ENCODE measurements at regions not wholly inside any gene's neighbourhood (a gene's known extent, or its start where the extent isn't known, plus 50 kb on each side); places are given as distances from the start of the nearest gene placed in this dataset.

- ATAC-seq = no peak
- Histone ChIP-seq H3K27ac (no peak overlapping the region), H3K27me3 (ENCODE audit: low read depth) (no peaks in the 10 kb centered on the region), H3K9me3 (no peaks in the 10 kb centered on the region), H3K4me1 (peaks cover 20% of the 10 kb centered on the region), H3K4me3 (no peak overlapping the region), H3K36me3 (no peaks in the 10 kb centered on the region)
- intact Hi-C loops (cut with DNase I) = no loop called here
- TF ChIP-seq, protein P1, sequence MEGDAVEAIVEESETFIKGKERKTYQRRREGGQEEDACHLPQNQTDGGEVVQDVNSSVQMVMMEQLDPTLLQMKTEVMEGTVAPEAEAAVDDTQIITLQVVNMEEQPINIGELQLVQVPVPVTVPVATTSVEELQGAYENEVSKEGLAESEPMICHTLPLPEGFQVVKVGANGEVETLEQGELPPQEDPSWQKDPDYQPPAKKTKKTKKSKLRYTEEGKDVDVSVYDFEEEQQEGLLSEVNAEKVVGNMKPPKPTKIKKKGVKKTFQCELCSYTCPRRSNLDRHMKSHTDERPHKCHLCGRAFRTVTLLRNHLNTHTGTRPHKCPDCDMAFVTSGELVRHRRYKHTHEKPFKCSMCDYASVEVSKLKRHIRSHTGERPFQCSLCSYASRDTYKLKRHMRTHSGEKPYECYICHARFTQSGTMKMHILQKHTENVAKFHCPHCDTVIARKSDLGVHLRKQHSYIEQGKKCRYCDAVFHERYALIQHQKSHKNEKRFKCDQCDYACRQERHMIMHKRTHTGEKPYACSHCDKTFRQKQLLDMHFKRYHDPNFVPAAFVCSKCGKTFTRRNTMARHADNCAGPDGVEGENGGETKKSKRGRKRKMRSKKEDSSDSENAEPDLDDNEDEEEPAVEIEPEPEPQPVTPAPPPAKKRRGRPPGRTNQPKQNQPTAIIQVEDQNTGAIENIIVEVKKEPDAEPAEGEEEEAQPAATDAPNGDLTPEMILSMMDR (IDR thresholded peaks at IDR 0.05) = no peak
- DNase-seq = no peak
Observed at GRCh38 chr1:65694933-65695332, 97.8 kb upstream of the PDE4B start.

DNA sequence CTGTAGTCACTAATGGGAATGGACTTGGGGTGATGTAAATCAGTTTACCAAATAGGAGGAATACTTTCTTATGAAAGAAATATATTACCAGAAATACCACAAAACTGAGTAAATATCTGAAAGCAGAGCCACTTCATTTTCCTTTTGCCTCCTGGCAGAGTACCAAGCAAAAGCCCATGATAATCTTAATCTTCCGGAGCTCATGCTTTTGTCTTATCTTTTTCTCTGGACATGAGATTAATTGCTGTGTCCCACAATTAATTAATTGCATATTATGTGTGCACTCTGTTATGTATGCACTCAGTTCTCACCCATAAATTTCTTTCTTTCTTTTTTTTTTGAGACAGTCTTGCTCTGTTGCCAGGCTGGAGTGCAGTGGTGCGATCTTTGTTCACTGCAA is 94.1 kb upstream of the PDE4B start:
- DNase-seq (no peak), ATAC-seq (no peak)
- no peak overlapping the region for H3K4me3 ChIP-seq
- TF ChIP-seq, protein P1 (IDR thresholded peaks at IDR 0.05) = no peak
- H3K9me3 ChIP-seq = no peaks in the 10 kb centered on the region
- no peak overlapping the region for H3K27ac ChIP-seq
- no peaks in the 10 kb centered on the region for H3K4me1 ChIP-seq
- intact Hi-C loops (cut with DNase I) = no loop called here
- H3K36me3 ChIP-seq = no peaks in the 10 kb centered on the region
- no peaks in the 10 kb centered on the region for H3K27me3 ChIP-seq (ENCODE audit: low read depth)

- H3K27ac ChIP-seq = no peak overlapping the region
- no peaks in the 10 kb centered on the region for H3K9me3 ChIP-seq
- no peak overlapping the region for H3K4me3 ChIP-seq
- no peak for ATAC-seq
- H3K27me3 ChIP-seq (ENCODE audit: low read depth) = no peaks in the 10 kb centered on the region
- TF ChIP-seq, protein P1 (IDR thresholded peaks at IDR 0.05) = no peak
- H3K4me1 ChIP-seq = no peaks in the 10 kb centered on the region
- intact Hi-C loops (cut with DNase I) = no loop called here
- no peaks in the 10 kb centered on the region for H3K36me3 ChIP-seq
- DNase-seq = no peak
Observed at GRCh38 chr1:65703853-65704252, 88.8 kb upstream of the PDE4B start.

GRCh38 chr1:65704318-65704717 is 88.4 kb upstream of the PDE4B start:
- Histone ChIP-seq H3K27me3 (ENCODE audit: low read depth) (no peaks in the 10 kb centered on the region), H3K4me1 (no peaks in the 10 kb centered on the region)

DNA sequence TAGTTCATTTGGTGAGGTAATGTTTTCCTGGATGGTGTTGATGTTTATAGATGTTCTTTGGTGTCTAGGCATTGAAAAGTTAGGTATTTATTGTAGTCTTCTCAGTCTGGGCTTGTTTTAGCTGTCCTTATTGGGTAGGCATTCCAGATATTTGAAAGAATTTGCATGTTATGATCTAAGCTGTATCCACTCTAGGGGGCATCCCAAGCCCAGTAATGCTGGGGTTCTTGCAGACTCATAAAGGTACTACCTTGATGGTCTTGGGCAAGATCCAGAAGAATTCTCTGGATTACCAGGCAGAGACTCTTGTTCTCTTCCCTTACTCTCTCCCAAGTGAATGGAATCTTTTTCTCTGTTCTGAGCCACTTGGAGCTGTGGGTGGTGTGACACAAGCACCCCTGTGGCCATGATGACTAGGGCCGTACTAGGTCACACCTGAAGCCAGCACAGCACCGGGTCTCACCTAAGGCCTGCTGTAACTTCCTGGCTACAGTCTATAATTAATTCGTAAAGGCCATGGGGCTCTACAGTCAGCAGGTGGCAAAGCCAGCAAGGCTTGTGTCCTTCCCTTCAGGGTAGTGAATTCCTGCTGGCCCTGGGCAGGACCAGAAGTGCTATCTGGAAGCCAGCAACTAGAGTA is 74.8 kb upstream of the PDE4B start:
- no peak overlapping the region for H3K27ac ChIP-seq
- TF ChIP-seq, protein P1 (IDR thresholded peaks at IDR 0.05) = no peak
- ATAC-seq (no peak), DNase-seq (no peak)
- H3K9me3 ChIP-seq = no peaks in the 10 kb centered on the region
- H3K27me3 ChIP-seq (ENCODE audit: low read depth) = no peaks in the 10 kb centered on the region
- no peak overlapping the region for H3K4me3 ChIP-seq
- no peaks in the 10 kb centered on the region for H3K36me3 ChIP-seq
- intact Hi-C loops (cut with DNase I) = no loop called here
- H3K4me1 ChIP-seq = no peaks in the 10 kb centered on the region

More at GRCh38 chr1:65704318-65704717, 88.4 kb upstream of the PDE4B start:
- Histone ChIP-seq H3K36me3 (no peaks in the 10 kb centered on the region), H3K4me3 (no peak overlapping the region), H3K9me3 (no peaks in the 10 kb centered on the region), H3K27ac (no peak overlapping the region)
- intact Hi-C loops (cut with DNase I) = no loop called here
- DNase-seq (no peak), ATAC-seq (no peak)
- TF ChIP-seq, protein P1 (IDR thresholded peaks at IDR 0.05) = no peak
